GM23338 (cell line): ENCODE measurements at regions not wholly inside any gene's neighbourhood (a gene's known extent, or its start where the extent isn't known, plus 50 kb on each side); places are given as distances from the start of the nearest gene placed in this dataset.
"Not testable (repeated sequence)": the region's sequence is repeated elsewhere in the genome, so short reads cannot be mapped to it uniquely, and the experiment has no call there.

Source experiments
- ATAC-seq: fragments of 200-7000 bp; cut with Tn5 transposase; 3 replicates; pipeline ENCODE4 v1.9.1; 2020
- DNase-seq: peaks from one replicate; pipeline ENCODE4 v3.0.0-alpha.2; 2015; ENCODE audit warnings: low spot score
- H2AFZ ChIP-seq: fragments of 200-600 bp; sonication (generic); 2 replicates; pipeline ENCODE4 v1.8.0; 2016; ENCODE audit warnings: antibody characterized with exemption, mild to moderate bottlenecking, moderate library complexity
- H3F3A ChIP-seq: fragments of 200-600 bp; sonication (generic); replicated peaks from 2 replicates; pipeline ENCODE4 v1.8.0; 2017; ENCODE audit warnings: antibody characterized with exemption, mixed run types, low read depth
- H3K27ac ChIP-seq: fragments of 200-600 bp; sonication (generic); 2 replicates; pipeline ENCODE4 v1.6.1; 2016; ENCODE audit warnings: low read depth
- H3K27me3 ChIP-seq: fragments of 200-600 bp; sonication (generic); 2 replicates; pipeline ENCODE4 v1.8.0; 2016; ENCODE audit warnings: mild to moderate bottlenecking, mixed run types, moderate library complexity; ENCODE audit not compliant: insufficient read depth
- H3K36me3 ChIP-seq: fragments of 200-600 bp; sonication (generic); 2 replicates; pipeline ENCODE4 v1.8.0; 2016; ENCODE audit warnings: mild to moderate bottlenecking; ENCODE audit not compliant: insufficient read depth
- H3K4me1 ChIP-seq: fragments of 200-600 bp; sonication (generic); 2 replicates; pipeline ENCODE4 v1.8.0; 2016; ENCODE audit warnings: mild to moderate bottlenecking, moderate library complexity; ENCODE audit not compliant: insufficient read depth
- H3K4me2 ChIP-seq: fragments of 200-600 bp; sonication (generic); 2 replicates; pipeline ENCODE4 v1.7.1; 2017; ENCODE audit warnings: mixed run types
- H3K4me3 ChIP-seq: fragments of 200-600 bp; sonication (generic); 2 replicates; pipeline ENCODE4 v1.6.1; 2016; ENCODE audit warnings: mixed run types
- H3K79me2 ChIP-seq: fragments of 200-600 bp; sonication (generic); replicated peaks from 2 replicates; pipeline ENCODE4 v1.8.0; 2017; ENCODE audit warnings: mild to moderate bottlenecking; ENCODE audit not compliant: insufficient read depth
- H3K9me2 ChIP-seq: fragments of 200-600 bp; sonication (generic); 2 replicates; pipeline ENCODE4 v1.8.0; 2017; ENCODE audit not compliant: insufficient read depth
- H4K20me1 ChIP-seq: fragments of 200-600 bp; sonication (generic); replicated peaks from 2 replicates; pipeline ENCODE4 v1.8.0; 2017; ENCODE audit warnings: mild to moderate bottlenecking; ENCODE audit not compliant: insufficient read depth
- H3K27ac Mint-ChIP-seq: 2 replicates; pipeline ENCODE4 v1.8.0; 2020; ENCODE audit warnings: inconsistent platforms, mild to moderate bottlenecking, moderate library complexity, mixed read lengths
- H3K27me3 Mint-ChIP-seq: 3 replicates; pipeline ENCODE4 v1.8.0; 2022; ENCODE audit warnings: low read depth, mild to moderate bottlenecking, moderate library complexity, mixed read lengths, inconsistent platforms; ENCODE audit not compliant: insufficient read depth, poor library complexity
- H3K36me3 Mint-ChIP-seq: 3 replicates; pipeline ENCODE4 v1.8.0; 2021; ENCODE audit warnings: low read depth, mild to moderate bottlenecking, inconsistent platforms, moderate library complexity, mixed read lengths
- H3K4me1 Mint-ChIP-seq: 3 replicates; pipeline ENCODE4 v1.8.0; 2020; ENCODE audit warnings: mild to moderate bottlenecking, inconsistent platforms, mixed read lengths
- H3K4me3 Mint-ChIP-seq: 3 replicates; pipeline ENCODE4 v1.8.0; 2021; ENCODE audit warnings: moderate library complexity, mild to moderate bottlenecking, inconsistent platforms, mixed read lengths
- H3K9me3 Mint-ChIP-seq: 3 replicates; pipeline ENCODE4 v1.8.0; 2020; ENCODE audit warnings: moderate library complexity, mild to moderate bottlenecking, inconsistent platforms, mixed read lengths
- CREB1 ChIP-seq: fragments of 250-450 bp; sonication (Bioruptor Pico); IDR thresholded peaks from 2 replicates; pipeline ENCODE4 v1.5.0; 2020; ENCODE audit warnings: low read depth, mild to moderate bottlenecking, moderate library complexity
- ETS1 ChIP-seq: IDR thresholded peaks from 2 replicates; pipeline ENCODE4 v1.6.1; 2016; ENCODE audit warnings: antibody characterized with exemption
- POLR2AphosphoS5 ChIP-seq: IDR thresholded peaks from 2 replicates; pipeline ENCODE4 v1.6.1; 2016; ENCODE audit warnings: antibody characterized with exemption, low read depth
- ZNF331 ChIP-seq: fragments of 250-450 bp; sonication (Bioruptor Pico); IDR thresholded peaks from 2 replicates; pipeline ENCODE4 v1.5.0; 2020; ENCODE audit warnings: low read depth, mild to moderate bottlenecking, moderate library complexity
- ZNF462 ChIP-seq: fragments of 250-450 bp; sonication (Bioruptor Pico); IDR thresholded peaks from 2 replicates; pipeline ENCODE4 v1.5.0; 2020; ENCODE audit warnings: mild to moderate bottlenecking, moderate library complexity
- TF ChIP-seq, protein P1 (sequence below): IDR thresholded peaks from one replicate; pipeline ENCODE4 v1.6.1; 2018; ENCODE audit warnings: antibody characterized with exemption; ENCODE audit not compliant: unreplicated experiment

DNA sequence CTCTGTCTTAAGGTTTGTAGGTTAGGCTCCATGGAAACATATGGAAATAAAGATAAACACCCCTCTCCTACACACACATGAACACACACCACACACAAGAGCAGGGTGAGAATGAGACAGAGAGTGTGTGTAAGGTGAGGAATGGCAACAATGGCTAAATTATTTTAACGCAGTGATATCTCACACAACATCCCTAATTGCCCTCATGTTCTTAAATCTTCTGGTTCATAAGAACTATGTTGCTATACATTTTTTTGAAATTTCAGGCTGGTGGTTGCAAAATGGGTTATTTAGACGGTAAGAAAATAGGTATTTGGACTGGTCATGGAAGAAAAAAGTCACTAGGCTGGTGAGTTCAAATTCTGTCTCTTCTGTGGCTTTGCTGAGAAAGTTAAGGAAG is 316.7 kb upstream of the ESRRG start:
- H3K27me3 Mint-ChIP-seq: no peaks in the 10 kb centered on the region
- H3K4me1 Mint-ChIP-seq: peaks cover 3% of the 10 kb centered on the region; the same call in 1 of the 3 replicates
- Histone ChIP-seq H3K27me3 (no peaks in the 10 kb centered on the region), H4K20me1 (no peaks in the 10 kb centered on the region), H3F3A (no peaks in the 10 kb centered on the region), H3K4me3 (no peak overlapping the region), H2AFZ (no peak overlapping the region), H3K4me2 (no peak overlapping the region), H3K4me1 (no peaks in the 10 kb centered on the region), H3K36me3 (peaks cover 10% of the 10 kb centered on the region; the same call in 1 of the 2 replicates), H3K79me2 (no peaks in the 10 kb centered on the region), H3K9me2 (no peaks in the 10 kb centered on the region), H3K27ac (no peak overlapping the region)
- H3K27ac Mint-ChIP-seq: no peak overlapping the region
- H3K9me3 Mint-ChIP-seq: peaks cover 37% of the 10 kb centered on the region
- no peak for DNase-seq
- ATAC-seq: no peak
- H3K36me3 Mint-ChIP-seq: peaks cover 27% of the 10 kb centered on the region
- H3K4me3 Mint-ChIP-seq: no peak overlapping the region
- TF ChIP-seq POLR2AphosphoS5: no peak

GRCh38 chr1:217039139-217039538 is 315.9 kb upstream of the ESRRG start:
- Mint-ChIP-seq H3K36me3 (peaks cover 27% of the 10 kb centered on the region), H3K9me3 (peaks cover 37% of the 10 kb centered on the region)
- not testable (repeated sequence) for H2AFZ ChIP-seq, H3K9me2 ChIP-seq, ATAC-seq, H3F3A ChIP-seq, H3K27me3 ChIP-seq, H3K4me1 ChIP-seq, H3K4me1 Mint-ChIP-seq, H3K4me3 Mint-ChIP-seq, DNase-seq, H3K27me3 Mint-ChIP-seq, H3K4me3 ChIP-seq, H3K4me2 ChIP-seq, H3K79me2 ChIP-seq, H3K27ac Mint-ChIP-seq, H3K27ac ChIP-seq, H4K20me1 ChIP-seq
- H3K36me3 ChIP-seq: peaks cover 10% of the 10 kb centered on the region; the same call in 1 of the 2 replicates

DNA sequence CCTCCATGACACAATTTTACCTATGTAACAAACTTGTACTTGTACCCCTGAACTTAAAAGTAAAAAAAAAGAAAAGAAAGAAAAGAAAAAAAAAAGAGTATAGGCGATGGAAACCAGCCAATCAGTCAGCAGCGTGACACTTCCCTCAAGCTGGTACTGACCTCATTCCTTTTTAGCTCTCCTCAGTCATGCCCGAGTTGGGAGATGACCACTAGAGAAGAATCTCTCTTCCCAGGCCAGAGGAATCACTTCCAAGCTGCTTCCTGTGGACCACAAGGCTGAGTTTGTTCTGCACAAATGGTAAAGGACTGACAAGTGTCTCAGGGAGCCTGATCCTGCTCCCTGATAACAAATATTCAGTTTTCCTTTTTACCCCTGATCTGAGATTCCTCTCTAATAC is 313.5 kb upstream of the ESRRG start:
- no peaks in the 10 kb centered on the region for H3K27me3 ChIP-seq
- H4K20me1 ChIP-seq: no peaks in the 10 kb centered on the region
- H3F3A ChIP-seq: no peaks in the 10 kb centered on the region
- Mint-ChIP-seq H3K27me3 (no peaks in the 10 kb centered on the region), H3K36me3 (peaks cover 27% of the 10 kb centered on the region), H3K27ac (no peak overlapping the region), H3K4me1 (no peaks in the 10 kb centered on the region), H3K4me3 (no peak overlapping the region), H3K9me3 (peaks cover 37% of the 10 kb centered on the region)
- H3K4me3 ChIP-seq: no peak overlapping the region
- no peak overlapping the region for H3K4me2 ChIP-seq
- H3K9me2 ChIP-seq: no peaks in the 10 kb centered on the region
- no peak for ATAC-seq
- no peak overlapping the region for H2AFZ ChIP-seq
- no peaks in the 10 kb centered on the region for H3K4me1 ChIP-seq
- peaks cover 10% of the 10 kb centered on the region; the same call in 1 of the 2 replicates for H3K36me3 ChIP-seq
- H3K27ac ChIP-seq: no peak overlapping the region
- no peak for DNase-seq
- no peaks in the 10 kb centered on the region for H3K79me2 ChIP-seq
- TF ChIP-seq POLR2AphosphoS5: no peak
- TF ChIP-seq CREB1: no peak
- no peak for TF ChIP-seq ZNF462 (CRISPR knock-in tag)
- TF ChIP-seq ZNF331: no peak
- TF ChIP-seq, protein P1, sequence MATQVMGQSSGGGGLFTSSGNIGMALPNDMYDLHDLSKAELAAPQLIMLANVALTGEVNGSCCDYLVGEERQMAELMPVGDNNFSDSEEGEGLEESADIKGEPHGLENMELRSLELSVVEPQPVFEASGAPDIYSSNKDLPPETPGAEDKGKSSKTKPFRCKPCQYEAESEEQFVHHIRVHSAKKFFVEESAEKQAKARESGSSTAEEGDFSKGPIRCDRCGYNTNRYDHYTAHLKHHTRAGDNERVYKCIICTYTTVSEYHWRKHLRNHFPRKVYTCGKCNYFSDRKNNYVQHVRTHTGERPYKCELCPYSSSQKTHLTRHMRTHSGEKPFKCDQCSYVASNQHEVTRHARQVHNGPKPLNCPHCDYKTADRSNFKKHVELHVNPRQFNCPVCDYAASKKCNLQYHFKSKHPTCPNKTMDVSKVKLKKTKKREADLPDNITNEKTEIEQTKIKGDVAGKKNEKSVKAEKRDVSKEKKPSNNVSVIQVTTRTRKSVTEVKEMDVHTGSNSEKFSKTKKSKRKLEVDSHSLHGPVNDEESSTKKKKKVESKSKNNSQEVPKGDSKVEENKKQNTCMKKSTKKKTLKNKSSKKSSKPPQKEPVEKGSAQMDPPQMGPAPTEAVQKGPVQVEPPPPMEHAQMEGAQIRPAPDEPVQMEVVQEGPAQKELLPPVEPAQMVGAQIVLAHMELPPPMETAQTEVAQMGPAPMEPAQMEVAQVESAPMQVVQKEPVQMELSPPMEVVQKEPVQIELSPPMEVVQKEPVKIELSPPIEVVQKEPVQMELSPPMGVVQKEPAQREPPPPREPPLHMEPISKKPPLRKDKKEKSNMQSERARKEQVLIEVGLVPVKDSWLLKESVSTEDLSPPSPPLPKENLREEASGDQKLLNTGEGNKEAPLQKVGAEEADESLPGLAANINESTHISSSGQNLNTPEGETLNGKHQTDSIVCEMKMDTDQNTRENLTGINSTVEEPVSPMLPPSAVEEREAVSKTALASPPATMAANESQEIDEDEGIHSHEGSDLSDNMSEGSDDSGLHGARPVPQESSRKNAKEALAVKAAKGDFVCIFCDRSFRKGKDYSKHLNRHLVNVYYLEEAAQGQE: no peak
- TF ChIP-seq ETS1: no peak
